ENCODE measurements at regions not wholly inside any gene's neighbourhood (a gene's known extent, or its start where the extent isn't known, plus 50 kb on each side); places are given as distances from the start of the nearest gene placed in this dataset.

- TF ChIP-seq CTCF (IDR thresholded peaks at IDR 0.05 in 2 of 3, conservative IDR thresholded peaks at IDR 0.05 in 1 of 3; ENCODE audit: control insufficient read depth in 2 of 3, extremely low read depth in 1 of 3, insufficient read depth in 1 of 3, low read depth in 3 of 3, low read length in 3 of 3) = no peak
These were observed 129.1 kb upstream of the RAP2B start (continued) for GRCh38 chr3:153032891-153033290.

- ChIA-PET RAD21 (ENCODE audit: unreplicated experiment) (no interaction called here), SMC1A (ENCODE audit: uncharacterized antibody, unreplicated experiment) (interaction anchor here (1.2 kb wide), 1 partner anchor 130 kb away, joined by 3 read pairs; no protein-coding TSS in a partner anchor), CTCF (interaction anchor here (0.7 kb wide), 1 partner anchor 922 kb away, joined by 3 read pairs; no protein-coding TSS in a partner anchor), POLR2A (no interaction called here)
- intact Hi-C loops (cut with micrococcal nuclease; ENCODE audit: unreplicated experiment) (no loop called here), in situ Hi-C loops (cut with MboI) (loop anchor here (10.0 kb wide), 1 partner anchor 978 kb away; no protein-coding TSS in a partner anchor)
- Histone ChIP-seq H3K79me2 (ENCODE audit: control insufficient read depth, insufficient read depth, low read length) (no peaks in the 10 kb centered on the region), H3K4me2 (ENCODE audit: control insufficient read depth, insufficient read depth) (no peak overlapping the region), H4K20me1 (ENCODE audit: control insufficient read depth, insufficient read depth) (no peaks in the 10 kb centered on the region), H3K9ac (ENCODE audit: control insufficient read depth, insufficient read depth, low read length) (no peak overlapping the region), H3K4me3 (no peak overlapping the region), H3K27me3 (replicated peaks in 1 of 2; ENCODE audit: control insufficient read depth in 2 of 2, insufficient read depth in 2 of 2, low read length in 1 of 2) (no peaks in the 10 kb centered on the region), H2AFZ (ENCODE audit: control insufficient read depth, low read depth, low read length) (no peak overlapping the region), H3K36me3 (ENCODE audit: control insufficient read depth in 2 of 2, insufficient read depth in 2 of 2, low read length in 1 of 2) (no peaks in the 10 kb centered on the region), H3K27ac (ENCODE audit: control insufficient read depth, insufficient read depth) (no peak overlapping the region), H3K9me3 (replicated peaks; ENCODE audit: control insufficient read depth, insufficient read depth, low read length) (no peaks in the 10 kb centered on the region), H3K4me1 (ENCODE audit: control insufficient read depth, insufficient read depth, low read length) (no peaks in the 10 kb centered on the region)
- FAIRE-seq = no peak
- no peak for ATAC-seq
- TF ChIP-seq KLF5 (IDR thresholded peaks at IDR 0.05; ENCODE audit: partially characterized antibody) (no peak), DPF2 (IDR thresholded peaks at IDR 0.05) (no peak), NFYA (IDR thresholded peaks at IDR 0.05; ENCODE audit: borderline replicate concordance, low read depth, low read length) (no peak), ZBTB4 (CRISPR knock-in tag; IDR thresholded peaks at IDR 0.05) (no peak), TBL1XR1 (IDR thresholded peaks at IDR 0.05; ENCODE audit: low read depth, low read length) (no peak), PBX3 (IDR thresholded peaks at IDR 0.05; ENCODE audit: insufficient replicate concordance, low read depth, low read length) (no peak)
- DNase-seq (ENCODE audit: low read depth, low spot score) = no peak
- BruUV-seq (replicated peaks) = no TSS peak
- 48% methylated on average over 2 of the region's 2 CpGs for WGBS (ENCODE audit: insufficient coverage, insufficient replicate concordance, low lambda C conversion rate, missing lambda C conversion rate)
These were observed 125.2 kb upstream of the RAP2B start for GRCh38 chr3:153036846-153037245.

All from GM12878 (cell line).